CD4-positive, alpha-beta T cell treated with Interleukin-6 for 4 hours (primary cell): ENCODE measurements at regions not wholly inside any gene's neighbourhood (a gene's known extent, or its start where the extent isn't known, plus 50 kb on each side); places are given as distances from the start of the nearest gene placed in this dataset.
"Not testable (repeated sequence)": the region's sequence is repeated elsewhere in the genome, so short reads cannot be mapped to it uniquely, and the experiment has no call there.

Source experiments
- DNase-seq: peaks from one replicate; pipeline ENCODE4 v3.0.0-alpha.2; 2020; ENCODE audit warnings: mixed read lengths

- no peak for DNase-seq
Measured at GRCh38 chr22:48828688-48829087, 999.0 kb downstream of the BRD1 start.

DNA sequence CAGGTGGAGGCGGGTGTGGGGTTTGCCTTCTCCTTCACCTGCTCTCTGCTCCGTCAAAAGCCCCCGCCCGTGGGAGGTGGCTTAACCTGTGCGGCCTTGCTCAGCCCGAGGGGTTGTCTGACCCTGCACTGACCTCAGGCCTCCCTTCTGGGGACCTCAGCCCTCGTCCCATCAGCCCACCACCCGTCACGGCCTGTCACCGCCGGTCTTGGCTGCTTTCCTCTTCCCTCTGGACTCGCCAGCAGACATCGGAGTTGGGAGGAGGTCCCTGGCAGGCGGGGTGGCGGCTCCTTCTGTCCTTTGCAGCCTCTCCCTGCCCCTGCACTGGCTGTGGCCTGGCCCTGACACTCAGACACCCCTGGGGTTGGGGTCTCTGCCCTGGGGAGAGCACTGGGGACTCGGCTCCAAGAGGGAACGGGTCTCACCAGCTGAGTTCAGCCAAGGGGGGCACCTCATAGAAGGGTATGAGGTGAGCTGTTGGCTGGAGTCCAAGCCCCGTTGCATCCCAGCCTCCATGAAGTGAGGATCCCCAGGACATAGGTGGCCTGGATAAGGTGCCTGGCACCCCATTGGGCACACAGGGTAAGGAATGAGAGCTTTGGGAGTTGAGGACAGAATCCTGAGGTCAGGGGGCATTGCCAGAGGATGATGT is 999.6 kb downstream of the BRD1 start:
- DNase-seq = no peak

DNA sequence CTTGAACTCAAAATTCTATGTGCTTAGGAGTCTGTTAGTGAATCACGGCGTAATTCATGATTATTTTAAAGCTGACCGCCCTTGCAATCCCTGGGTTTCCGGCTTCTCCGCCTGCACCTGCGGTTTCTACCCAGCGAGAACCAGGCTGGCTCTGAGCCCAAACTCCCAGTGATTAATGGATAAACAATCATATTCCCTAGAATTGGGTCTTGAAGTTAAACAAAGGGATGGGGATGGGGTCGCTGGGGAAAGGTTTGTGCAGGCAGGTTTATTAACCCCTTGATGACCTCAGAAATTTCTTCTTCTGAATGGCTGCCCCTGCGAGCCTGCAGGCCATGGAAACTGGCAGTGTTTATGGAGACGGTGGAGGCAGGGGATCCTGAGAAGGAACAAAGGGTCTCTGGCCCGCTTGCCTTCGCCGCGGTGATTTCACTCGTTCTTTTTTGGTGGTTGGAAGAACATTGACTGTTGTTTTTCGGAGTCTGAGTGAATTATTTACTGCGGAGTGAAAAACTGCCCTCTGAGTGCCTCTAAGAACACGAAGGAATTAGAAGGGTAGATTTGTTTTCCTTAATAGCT is 1000.3 kb downstream of the BRD1 start:
- DNase-seq = no peak

DNA sequence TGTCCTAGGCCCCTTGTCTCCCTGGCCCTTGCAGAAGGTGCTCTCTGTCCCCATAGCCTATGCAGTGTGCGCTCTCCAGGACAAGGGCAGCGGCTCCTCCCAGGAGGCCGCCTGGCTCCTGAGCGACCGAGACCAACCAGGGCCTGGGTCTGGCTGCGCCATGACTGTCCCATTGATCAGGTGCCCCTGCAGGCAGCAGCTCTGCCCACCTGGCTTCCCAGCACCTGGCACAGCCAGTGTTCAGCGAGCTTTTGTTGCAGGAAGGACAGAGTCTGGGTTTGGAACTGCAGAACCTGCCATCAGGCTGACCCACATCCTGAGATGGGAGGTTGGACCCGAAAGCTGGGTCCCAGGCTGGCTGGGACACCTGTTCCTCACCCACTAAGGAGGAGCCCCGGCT is 1001.1 kb downstream of the BRD1 start:
- no peak for DNase-seq

DNA sequence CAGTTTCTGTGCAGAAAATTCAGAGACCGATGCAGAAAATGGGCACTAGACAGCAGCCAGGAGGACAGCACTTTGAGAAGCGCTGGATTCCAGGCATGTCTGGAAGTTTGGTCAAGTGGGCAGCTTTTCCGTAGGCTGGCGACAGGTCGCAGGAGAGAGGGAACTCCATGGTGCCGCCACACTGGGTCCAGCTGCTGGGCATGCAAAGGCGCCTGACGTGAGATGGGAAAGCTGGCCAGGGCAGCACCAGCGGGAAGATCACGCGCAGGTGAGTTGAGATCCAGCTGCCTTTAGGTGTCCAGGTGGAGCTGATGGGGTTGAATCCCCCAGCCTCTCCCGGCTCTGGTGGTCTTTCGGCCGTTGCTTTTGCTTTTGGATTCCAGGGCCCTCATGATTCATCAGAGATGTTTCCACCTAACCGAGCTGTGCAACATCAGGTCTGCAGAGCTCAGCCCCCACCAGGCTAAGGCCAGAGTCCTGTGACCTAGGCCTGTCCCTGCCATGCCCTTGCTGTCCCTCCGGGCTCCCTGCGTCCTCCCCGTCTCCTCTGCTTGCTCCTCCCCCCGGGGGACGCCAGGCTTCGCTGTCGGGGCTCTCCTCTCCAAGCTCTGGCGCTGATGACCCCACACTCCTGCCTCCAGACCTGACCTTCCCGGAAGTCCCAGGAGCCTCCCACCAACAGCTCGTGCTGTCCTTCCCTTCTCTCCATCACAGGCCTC is 1001.7 kb downstream of the BRD1 start:
- DNase-seq = no peak

- DNase-seq = no peak
Measured at GRCh38 chr22:48824712-48825651, 1002.7 kb downstream of the BRD1 start.

GRCh38 chr22:48823941-48824340 is 1003.7 kb downstream of the BRD1 start:
- DNase-seq = no peak

- no peak for DNase-seq
Measured at GRCh38 chr22:48822278-48823233, 1005.1 kb downstream of the BRD1 start.

GRCh38 chr22:48821727-48822126 is 1005.9 kb downstream of the BRD1 start:
- no peak for DNase-seq

DNA sequence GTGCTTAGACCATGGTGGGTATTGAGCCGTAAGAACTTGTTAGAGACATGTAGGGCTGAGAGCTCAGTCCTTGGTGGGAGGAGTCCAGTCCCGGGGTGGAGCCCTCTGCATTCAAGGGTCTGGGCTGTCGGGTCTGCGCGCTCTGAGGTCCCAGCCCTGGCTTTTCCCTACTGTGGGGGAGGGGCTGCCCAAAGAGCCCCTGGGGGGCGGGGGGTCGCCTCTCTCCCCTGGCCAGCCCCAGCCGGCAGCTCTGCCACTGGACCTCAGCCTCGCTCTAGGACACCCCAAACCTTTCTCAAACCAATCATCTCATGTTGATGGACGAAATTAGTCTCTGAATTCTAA is 1006.4 kb downstream of the BRD1 start:
- no peak for DNase-seq

- DNase-seq = no peak
Measured at GRCh38 chr22:48820481-48821345, 1007.0 kb downstream of the BRD1 start.

- DNase-seq = no peak
Measured at GRCh38 chr22:48819961-48820360, 1007.7 kb downstream of the BRD1 start.

GRCh38 chr22:48819232-48819631 is 1008.4 kb downstream of the BRD1 start:
- DNase-seq = no peak

- not testable (repeated sequence) for DNase-seq
Measured at GRCh38 chr22:48817491-48817890, 1010.2 kb downstream of the BRD1 start.

DNA sequence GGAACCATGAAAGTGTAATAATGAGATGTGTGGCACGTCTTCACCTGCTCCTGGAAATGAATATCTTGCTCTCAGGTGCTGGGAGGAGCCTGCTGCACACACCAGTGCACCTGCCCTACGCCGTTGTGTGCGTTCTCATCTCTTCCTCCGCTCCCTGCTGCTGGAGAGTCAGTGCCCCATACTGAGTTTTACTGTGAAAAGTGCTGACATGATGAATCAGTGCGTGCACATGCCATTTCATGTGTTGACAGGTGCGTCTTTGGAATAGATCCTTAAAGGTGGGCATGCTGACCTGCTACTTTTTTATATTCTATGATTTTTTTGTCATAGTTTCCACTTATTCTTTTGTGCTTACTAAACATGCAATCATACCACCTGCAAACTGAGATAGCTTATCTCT is 1015.8 kb downstream of the BRD1 start:
- DNase-seq = no peak

DNA sequence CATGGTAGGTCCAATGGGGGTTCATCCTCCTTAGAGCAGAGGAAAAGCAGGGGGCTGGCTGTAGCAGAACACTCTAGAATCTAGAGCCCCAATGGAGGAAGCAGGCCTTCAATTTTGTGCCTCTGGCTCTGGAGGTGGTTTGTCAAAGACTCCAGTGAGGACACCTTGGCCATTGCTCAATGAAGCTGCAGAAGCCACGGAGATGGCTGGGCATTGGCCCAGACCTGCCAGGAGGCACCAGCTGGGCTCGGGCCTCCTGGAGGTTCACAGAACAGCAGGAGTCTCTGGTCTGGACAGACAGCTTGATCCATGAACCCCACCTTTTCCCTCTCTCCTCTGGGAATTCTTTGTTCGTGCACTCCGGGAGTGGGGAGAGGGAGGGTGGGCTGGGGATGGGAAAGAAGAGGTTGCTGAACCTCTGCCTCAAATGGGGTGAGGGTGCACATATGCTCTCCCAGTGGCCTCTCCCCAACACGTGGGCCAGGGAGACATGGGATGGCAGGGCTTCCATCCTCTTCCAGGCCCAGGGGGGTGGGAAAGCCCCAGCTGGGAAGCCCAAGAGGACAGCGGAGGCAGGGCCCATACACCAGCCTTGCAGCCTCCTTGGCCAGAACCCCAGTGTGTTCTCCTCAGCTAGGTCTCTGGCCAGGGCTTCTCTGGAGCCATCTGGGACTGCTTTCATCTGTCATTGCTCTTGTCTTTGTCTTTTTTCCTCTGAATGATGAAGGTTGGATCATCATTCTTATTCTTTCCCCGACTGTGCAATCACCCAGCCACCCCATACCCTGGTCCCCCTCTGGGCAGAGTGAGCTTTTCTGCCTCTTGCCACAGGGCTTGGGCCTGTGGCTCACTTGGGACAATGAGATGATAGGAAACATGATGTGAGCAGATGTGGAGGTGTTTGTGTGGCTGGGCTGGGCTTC is 1019.4 kb downstream of the BRD1 start:
- DNase-seq = no peak

DNA sequence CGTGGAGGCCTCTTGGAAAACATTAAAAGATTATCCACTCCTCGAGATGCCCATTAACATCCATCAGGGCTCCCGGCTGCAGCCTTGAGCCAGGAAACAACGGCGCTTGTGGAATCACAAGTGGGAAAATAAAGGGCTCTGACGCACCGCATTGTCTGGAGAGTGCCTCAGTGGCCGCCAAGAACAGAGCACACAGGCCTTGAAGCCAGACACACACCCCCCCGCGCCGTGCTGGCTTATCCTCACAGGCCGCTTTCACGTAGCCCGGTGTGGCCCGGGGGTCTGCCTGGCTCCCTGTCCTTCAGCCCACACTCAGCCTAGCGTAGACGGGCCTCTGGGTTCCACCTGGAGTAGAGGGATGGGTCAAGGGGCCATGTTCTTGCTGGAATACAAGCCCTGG is 1020.5 kb downstream of the BRD1 start:
- no peak for DNase-seq

DNA sequence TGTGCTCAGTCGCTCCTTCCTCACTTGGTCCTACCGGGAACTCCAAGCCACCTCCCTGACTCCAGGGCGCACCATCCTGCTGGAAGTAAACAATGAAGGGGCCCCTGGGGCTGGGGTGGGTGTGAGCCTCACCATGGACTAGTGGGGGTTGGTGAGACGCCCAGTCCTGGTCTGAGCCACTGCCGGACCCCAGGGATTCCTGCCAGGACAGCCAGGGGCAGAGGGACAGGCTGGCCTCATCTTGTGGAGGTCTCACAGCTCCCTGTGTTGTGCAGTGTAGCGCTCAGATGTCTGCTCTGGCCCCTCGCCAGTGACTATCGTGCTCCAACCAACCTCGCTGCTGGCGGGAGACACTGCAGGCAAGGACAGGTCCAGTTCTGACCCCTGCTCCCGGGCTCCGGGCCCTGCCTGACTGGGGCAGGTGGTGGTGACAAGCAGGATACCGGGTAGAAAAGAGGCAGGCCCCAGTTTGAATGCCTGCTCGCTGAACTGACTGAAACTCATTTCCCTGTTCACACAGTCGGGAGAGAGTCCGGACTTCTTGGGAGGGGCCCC is 1021.4 kb downstream of the BRD1 start:
- no peak for DNase-seq

GRCh38 chr22:48805516-48805915 is 1022.2 kb downstream of the BRD1 start:
- no peak for DNase-seq
